Loucy (cell line): ENCODE measurements at regions not wholly inside any gene's neighbourhood (a gene's known extent, or its start where the extent isn't known, plus 50 kb on each side); places are given as distances from the start of the nearest gene placed in this dataset.

Source experiments
- CTCF ChIP-seq: fragments of 200-600 bp; sonication (generic); conservative IDR thresholded peaks from 2 replicates; pipeline ENCODE4 v1.5.1; 2014; ENCODE audit warnings: mild to moderate bottlenecking, antibody characterized with exemption, low read length
- EZH2phosphoT487 ChIP-seq: fragments of 200-600 bp; IDR thresholded peaks from 2 replicates; pipeline ENCODE4 v1.6.1; 2018; ENCODE audit warnings: antibody characterized with exemption, mild to moderate bottlenecking, moderate library complexity, borderline replicate concordance

GRCh38 chr17:22460461-22461063 is 768.2 kb downstream of the KCNJ18 start:
- no peak for TF ChIP-seq CTCF
- no peak for TF ChIP-seq EZH2phosphoT487
